Right ventricle myocardium superior (tissue), 1 donor: ENCODE measurements at regions not wholly inside any gene's neighbourhood (a gene's known extent, or its start where the extent isn't known, plus 50 kb on each side); places are given as distances from the start of the nearest gene placed in this dataset.
"Not testable (repeated sequence)": the region's sequence is repeated elsewhere in the genome, so short reads cannot be mapped to it uniquely, and the experiment has no call there.

Source experiments
- ATAC-seq: fragments of 200-7000 bp; cut with Tn5 transposase; one replicate; pipeline ENCODE4 v1.9.1; 2020; ENCODE audit warnings: mild to moderate bottlenecking; ENCODE audit not compliant: poor library complexity
- DNase-seq: peaks from one replicate; pipeline ENCODE4 v3.0.0-alpha.2; 2020
- intact Hi-C: fragments of 100-400 bp; cut with DNase I; formaldehyde crosslinking; loops from one replicate; pipeline ENCODE4 v1.11.2; 2022
- donor health status: DM: no; HTN: yes; CAD: no; lungs with severe emphysema.

DNA sequence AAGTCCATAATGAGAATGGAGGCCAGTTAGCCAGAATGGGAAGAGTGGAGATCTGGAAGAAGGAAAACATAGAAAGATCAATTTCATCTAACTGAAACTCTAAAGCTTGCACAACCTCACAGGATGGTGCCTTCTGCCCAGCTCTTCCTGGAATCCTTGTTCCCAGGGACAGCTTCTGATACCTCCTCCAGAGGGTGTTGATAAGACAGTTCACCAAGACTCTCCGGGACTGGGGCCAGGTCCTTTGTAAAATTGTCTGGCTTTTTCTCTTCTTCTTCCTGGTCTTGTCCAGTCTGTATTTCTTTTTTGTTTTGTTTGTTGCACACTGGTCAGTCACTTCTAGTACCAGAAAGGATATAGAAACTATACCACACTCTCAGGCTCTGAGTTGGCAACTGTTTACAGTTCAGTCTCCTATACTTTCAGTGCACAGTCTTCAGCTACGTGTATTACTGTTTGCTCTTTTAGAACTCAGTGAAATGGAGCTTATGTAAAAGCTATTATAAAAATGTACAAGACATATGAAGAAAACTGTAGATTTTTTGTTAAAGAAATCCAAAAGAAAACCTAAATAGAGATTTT is 142.8 kb upstream of the RPL34 start:
- intact Hi-C loops: no loop called here
- DNase-seq (no peak), ATAC-seq (no peak)

DNA sequence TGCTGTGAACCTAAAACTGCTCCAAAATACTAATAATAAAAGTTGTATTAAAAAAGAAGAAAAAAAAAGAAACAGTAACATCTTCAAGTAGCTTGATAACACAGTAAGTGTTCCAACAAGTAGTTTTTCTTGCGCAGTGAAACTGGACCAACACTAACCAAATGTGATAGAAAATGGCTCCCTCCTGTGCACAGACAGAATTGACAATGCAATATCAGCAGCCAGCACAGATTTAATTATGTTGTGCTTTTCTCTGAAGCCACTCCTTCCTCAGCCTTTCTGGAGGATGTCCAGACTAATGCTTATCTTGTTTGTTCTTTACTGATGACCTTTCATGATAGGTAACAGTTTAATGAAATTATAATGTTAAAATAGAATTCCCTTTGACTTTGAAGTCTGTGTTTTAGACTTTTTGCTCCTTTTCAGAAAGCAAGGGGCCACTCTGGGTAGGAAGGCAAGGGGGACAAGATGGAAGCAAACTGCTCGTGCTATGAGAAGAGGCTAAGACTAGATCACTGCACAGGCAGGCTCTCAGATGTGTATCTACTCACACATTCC is 147.1 kb upstream of the RPL34 start:
- DNase-seq (no peak), ATAC-seq (no peak)
- intact Hi-C loops: no loop called here

DNA sequence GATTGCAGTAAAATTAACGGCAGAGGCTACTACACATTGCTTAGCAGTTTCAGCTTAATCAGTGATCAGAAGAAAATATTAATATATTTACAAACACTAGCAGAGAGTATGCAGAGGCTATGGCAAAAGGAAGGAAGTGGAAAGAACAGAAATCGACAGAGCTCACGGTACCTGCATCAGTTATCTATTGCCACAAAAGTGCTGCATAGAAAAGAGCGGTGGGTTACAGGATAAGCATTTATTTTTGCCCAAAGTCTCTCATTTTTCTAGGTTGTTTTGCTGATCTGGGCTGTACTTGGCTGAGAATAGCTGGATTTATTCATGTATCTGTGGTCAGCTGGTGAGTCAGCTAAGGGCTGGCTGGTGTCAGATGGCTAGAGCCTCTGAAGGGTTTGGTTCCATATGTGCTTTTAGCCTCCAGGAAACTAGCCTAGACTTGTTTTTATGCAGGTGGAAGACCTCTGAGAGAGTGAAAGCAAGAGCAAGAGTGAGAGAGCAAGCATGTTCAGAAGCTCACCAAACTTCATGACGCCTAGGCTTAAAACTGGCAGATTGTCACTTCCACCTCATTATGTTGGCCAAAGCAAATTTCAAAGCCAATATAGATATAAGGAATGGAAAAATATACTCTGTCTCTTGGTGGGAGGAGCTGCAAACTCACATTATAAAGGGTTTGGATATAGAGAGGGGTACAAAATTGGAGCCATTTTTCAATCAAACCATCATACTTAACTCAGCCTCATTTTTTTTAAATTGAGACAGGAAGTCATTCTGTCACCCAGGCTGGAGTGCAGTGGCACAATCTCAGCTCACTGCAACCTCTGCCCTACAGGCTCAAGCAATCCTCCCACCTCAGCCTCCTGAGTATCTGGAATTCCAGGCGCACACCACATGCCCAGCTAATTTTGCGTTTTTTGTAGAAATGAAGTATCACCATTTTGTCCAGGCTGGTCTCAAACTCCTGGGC is 153.2 kb upstream of the RPL34 start:
- DNase-seq: no peak
- ATAC-seq: no peak
- intact Hi-C loops: no loop called here

DNA sequence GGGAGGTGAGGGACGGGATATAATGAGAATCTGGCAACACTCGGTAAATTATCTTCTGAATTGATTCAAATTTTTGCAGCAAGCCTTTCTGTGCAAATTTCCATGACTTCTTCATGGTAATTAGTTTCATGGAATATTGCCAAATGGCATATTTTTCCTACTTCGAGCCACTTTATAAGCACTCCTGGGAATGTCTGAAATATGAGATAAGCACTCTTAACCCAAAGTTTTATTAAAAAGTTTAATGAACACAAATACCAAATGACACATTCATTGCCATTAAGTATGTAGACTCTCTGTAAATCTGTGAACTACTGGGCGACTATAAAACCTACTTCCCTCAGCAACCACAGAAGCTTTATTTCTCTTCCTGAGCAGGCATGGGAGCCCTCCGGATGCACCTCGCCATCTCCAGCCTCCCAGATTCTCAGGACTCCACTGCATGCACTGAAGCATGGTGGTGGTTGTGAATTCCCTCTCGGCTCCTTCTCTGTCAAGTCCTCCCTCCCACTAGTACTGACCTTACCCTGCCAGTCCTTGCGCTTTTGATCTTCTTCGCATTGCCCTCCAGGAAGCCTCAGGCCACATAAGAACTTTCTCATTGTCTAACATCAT is 154.4 kb upstream of the RPL34 start:
- no peak for ATAC-seq

GRCh38 chr4:108458681-108459080 is 161.7 kb upstream of the RPL34 start:
- no peak for DNase-seq
- intact Hi-C loops: no loop called here
- no peak for ATAC-seq

More for the DNA sequence above, 154.4 kb upstream of the RPL34 start:
- intact Hi-C loops: no loop called here
- DNase-seq: no peak

DNA sequence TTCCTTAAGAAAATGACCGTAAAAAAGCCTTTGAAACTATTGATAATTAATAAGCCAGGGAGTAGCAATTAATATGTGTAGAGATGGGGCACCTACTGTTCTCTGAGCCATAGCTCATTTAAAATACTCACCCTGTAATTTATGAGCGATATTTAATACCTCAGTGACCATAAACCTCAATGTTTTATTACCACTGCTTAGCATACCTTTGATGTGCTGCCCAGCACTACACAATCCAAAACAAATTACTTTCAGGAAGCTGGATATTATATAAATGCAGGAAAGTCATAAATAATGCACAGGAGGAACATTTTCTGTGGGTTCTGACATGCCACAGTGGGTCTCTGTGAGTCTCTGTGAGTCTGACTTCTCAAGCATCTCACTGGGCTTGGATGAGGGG is 166.1 kb upstream of the RPL34 start:
- intact Hi-C loops: no loop called here
- DNase-seq: no peak
- no peak for ATAC-seq

GRCh38 chr4:108453366-108453765 is 167.0 kb upstream of the RPL34 start:
- no peak for DNase-seq
- intact Hi-C loops: no loop called here
- no peak for ATAC-seq

DNA sequence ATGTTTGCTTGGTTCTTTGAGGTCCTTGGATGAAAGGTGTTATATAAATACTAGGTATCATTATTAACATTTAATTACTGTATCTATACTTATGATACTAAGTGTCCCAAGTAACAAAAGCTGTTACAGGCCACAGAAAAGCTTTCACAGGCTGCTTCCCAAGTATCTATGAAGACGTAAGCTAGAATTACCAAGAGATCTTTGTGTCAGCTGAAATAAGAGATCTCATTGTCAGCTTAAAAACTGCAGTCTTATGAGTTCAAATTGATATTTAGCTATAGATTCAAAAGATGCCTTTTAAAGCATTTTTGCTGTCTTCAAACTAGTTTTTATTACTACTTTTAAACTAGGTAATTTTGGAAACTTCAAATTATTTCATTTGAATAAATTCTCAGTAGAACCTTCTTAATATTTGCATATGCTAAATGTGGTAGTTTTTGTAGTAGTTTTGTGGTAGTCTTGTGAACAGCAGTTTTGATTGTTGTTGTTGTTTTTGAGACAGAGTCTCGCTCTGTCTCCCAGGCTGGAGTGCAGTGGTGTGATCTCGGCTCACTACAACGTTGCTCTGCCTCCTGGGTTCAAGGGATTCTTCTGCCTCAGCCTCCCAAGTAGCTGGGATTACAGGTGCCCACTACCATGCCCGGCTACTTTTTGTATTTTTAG is 170.0 kb upstream of the RPL34 start:
- intact Hi-C loops: no loop called here
- ATAC-seq (no peak), DNase-seq (no peak)

- intact Hi-C loops: no loop called here
- ATAC-seq (no peak), DNase-seq (no peak)
Observed at GRCh38 chr4:108449129-108449528, 171.2 kb upstream of the RPL34 start.

- ATAC-seq: no peak
- intact Hi-C loops: no loop called here
- DNase-seq: no peak
Observed at GRCh38 chr4:108446556-108446955, 173.8 kb upstream of the RPL34 start.

- ATAC-seq: no peak
- intact Hi-C loops: no loop called here
- no peak for DNase-seq
Observed at GRCh38 chr4:108445716-108446115, 174.7 kb upstream of the RPL34 start.

DNA sequence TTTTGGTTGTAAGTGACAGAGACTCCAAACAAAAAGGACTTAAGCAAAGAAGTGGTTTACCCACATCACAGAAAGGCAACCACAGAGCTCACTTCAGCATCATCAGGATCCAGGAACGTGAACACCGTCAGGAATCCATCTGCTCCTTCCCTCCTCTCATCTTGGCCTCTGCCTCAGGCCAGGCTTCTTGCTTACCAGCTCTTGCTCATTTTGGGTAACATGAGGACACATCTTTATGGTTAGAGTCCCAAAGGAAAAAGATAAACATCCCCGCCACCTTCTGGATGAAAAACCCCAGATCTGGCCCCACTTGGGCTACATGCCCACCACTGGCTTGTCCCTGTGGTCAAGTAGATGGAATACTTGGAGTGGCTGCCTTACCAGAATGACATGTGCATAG is 176.8 kb upstream of the RPL34 start:
- ATAC-seq (no peak), DNase-seq (no peak)
- intact Hi-C loops: no loop called here

- intact Hi-C loops: no loop called here
- DNase-seq: no peak
- ATAC-seq: no peak
Observed at GRCh38 chr4:108433832-108434231, 186.5 kb upstream of the RPL34 start.

DNA sequence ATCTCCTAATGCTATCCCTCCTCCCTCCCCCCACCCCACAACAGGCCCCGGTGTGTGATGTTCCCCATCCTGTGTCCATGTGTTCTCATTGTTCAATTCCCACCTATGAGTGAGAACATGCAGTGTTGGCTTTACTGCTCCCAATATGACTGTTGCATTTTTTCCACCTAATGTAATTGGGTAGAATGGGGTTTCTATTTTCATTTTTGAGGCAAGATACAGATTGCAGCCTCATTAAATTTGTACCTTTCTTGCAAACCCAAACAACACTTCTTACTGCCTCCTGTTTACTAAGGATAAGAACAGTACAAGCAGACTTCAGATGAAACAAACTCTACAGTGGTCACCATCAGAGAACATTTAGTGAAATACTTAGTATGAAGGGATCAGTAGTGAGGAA is 187.0 kb upstream of the RPL34 start:
- intact Hi-C loops, DNase-seq, ATAC-seq: not testable (repeated sequence)

- DNase-seq (no peak), ATAC-seq (no peak)
- intact Hi-C loops: no loop called here
Observed at GRCh38 chr4:108432418-108432817, 188.0 kb upstream of the RPL34 start.

DNA sequence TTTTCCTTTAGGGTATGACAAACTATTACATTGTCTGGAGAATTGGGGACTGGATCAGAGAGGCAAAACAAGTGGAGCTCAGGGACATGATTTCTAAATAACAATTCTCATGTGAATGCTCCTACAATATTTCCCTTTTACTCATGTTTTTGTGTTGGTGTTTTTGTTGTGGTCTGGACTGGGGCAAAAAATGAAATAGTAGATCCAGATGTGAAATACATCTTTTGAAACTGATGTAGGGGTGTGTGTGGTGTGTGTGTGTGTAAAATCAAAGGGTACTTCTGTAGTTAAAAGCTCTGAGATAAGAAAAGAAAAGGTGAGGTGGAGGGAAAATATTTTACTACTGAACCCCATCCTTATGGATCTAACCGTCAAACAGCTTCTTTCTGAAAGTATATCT is 188.4 kb upstream of the RPL34 start:
- no peak for DNase-seq
- intact Hi-C loops: no loop called here
- ATAC-seq: no peak

DNA sequence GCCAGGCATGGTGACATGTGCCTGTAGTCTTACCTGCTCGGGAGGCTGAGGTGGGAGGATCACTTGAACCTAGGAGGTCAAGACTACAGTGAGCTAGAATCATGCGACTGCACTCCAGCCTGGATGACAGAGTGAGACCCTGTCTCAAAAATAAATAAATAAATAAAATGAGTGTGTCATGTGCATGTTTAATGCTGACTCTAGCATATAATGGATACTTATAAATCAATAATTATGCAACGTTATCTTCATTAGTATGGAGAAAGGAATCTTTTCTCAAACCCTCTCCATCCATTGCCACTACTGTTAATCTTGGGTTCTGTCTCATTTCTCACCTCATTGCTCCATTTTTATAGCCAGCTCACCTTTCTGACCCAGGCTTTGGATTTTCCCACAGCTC is 189.5 kb upstream of the RPL34 start:
- no peak for DNase-seq
- no peak for ATAC-seq
- intact Hi-C loops: no loop called here

- no peak for ATAC-seq
- intact Hi-C loops: no loop called here
- no peak for DNase-seq
Observed at GRCh38 chr4:108429662-108430061, 190.7 kb upstream of the RPL34 start.

DNA sequence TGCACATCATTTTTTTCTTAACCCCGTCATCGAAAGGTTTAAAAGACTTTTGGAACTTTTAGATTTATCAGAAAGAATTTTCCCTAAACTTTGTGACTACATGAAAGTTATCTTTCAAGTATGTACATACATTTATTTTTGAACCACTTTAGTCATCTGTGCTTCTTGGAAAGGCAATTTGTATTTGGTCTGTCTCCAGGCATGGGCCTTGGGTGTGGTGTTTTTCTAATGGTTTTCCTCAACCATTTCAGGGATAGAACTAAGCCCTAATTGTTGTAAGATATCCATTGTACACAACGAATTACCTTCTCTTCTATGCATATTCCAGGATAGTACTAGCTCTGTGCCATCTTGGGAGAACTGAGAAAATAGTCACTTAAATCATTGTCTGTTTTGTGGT is 191.5 kb upstream of the RPL34 start:
- no peak for ATAC-seq
- no peak for DNase-seq
- intact Hi-C loops: no loop called here
